Keratinocyte (primary cell): ENCODE measurements at regions not wholly inside any gene's neighbourhood (a gene's known extent, or its start where the extent isn't known, plus 50 kb on each side); places are given as distances from the start of the nearest gene placed in this dataset.

ENCODE experiments used
- DNase-seq: peaks from one replicate; pipeline ENCODE4 v3.0.0-alpha.2; 2011; ENCODE audit warnings: low read depth, missing footprints, low spot score
- FAIRE-seq: peaks from 2 replicates; lab custom pipeline; 2011; peaks lifted over from hg19 to GRCh38; lab: Jason Lieb, UNC
- H2AFZ ChIP-seq: 2 replicates; pipeline ENCODE4 v1.6.0; 2012; ENCODE audit warnings: low read length, control low read depth, inconsistent platforms; ENCODE audit not compliant: control insufficient read depth
- H3K27ac ChIP-seq: 2 replicates; pipeline ENCODE4 v1.5.1; 2011; ENCODE audit warnings: low read length; ENCODE audit not compliant: control insufficient read depth, insufficient read depth
- H3K27me3 ChIP-seq: 3 replicates; pipeline ENCODE4 v1.6.0; 2011; ENCODE audit warnings: low read length; ENCODE audit not compliant: control insufficient read depth, insufficient read depth; ENCODE audit errors: extremely low read depth
- H3K36me3 ChIP-seq, 2 experiments: 2 replicates in 1 of 2; 3 replicates in 1 of 2; pipeline ENCODE4 v1.5.1; 2011; ENCODE audit warnings: low read length in 2 of 2, mild to moderate bottlenecking in 1 of 2; ENCODE audit not compliant: control insufficient read depth in 2 of 2, insufficient read depth in 2 of 2; ENCODE audit errors: extremely low read depth in 1 of 2
- H3K4me1 ChIP-seq: 3 replicates; pipeline ENCODE4 v1.5.1; 2011; ENCODE audit warnings: low read length; ENCODE audit not compliant: control insufficient read depth, insufficient read depth; ENCODE audit errors: extremely low read depth
- H3K4me2 ChIP-seq: 3 replicates; pipeline ENCODE4 v1.6.0; 2011; ENCODE audit warnings: low read depth, low read length; ENCODE audit not compliant: control insufficient read depth, insufficient read depth; ENCODE audit errors: extremely low read depth
- H3K4me3 ChIP-seq, 3 experiments: fragments of 200-600 bp in 1 of 3; sonication (generic) in 1 of 3; 2 replicates in 2 of 3; 3 replicates in 1 of 3; pipeline ENCODE4 v1.5.1; 2011 to 2016; ENCODE audit warnings: low read length in 3 of 3, mild to moderate bottlenecking in 3 of 3, control low read depth in 2 of 3, inconsistent platforms in 1 of 3, low read depth in 1 of 3, mixed read lengths in 1 of 3, mixed run types in 1 of 3, moderate library complexity in 1 of 3; ENCODE audit not compliant: control insufficient read depth in 2 of 3, insufficient read depth in 2 of 3; ENCODE audit errors: extremely low read depth in 1 of 3
- H3K79me2 ChIP-seq: 2 replicates; pipeline ENCODE4 v1.6.0; 2012; ENCODE audit warnings: low read length; ENCODE audit not compliant: control insufficient read depth, insufficient read depth
- H3K9ac ChIP-seq: 3 replicates; pipeline ENCODE4 v1.6.0; 2011; ENCODE audit warnings: low read length; ENCODE audit not compliant: control insufficient read depth, insufficient read depth; ENCODE audit errors: extremely low read depth
- H3K9me1 ChIP-seq: 3 replicates; pipeline ENCODE4 v1.6.0; 2011; ENCODE audit warnings: low read length; ENCODE audit not compliant: control insufficient read depth, insufficient read depth; ENCODE audit errors: extremely low read depth
- H3K9me3 ChIP-seq: 2 replicates; pipeline ENCODE4 v1.5.1; 2012; ENCODE audit warnings: low read depth, low read length; ENCODE audit not compliant: control insufficient read depth
- H4K20me1 ChIP-seq: 3 replicates; pipeline ENCODE4 v1.6.0; 2011; ENCODE audit warnings: low read length; ENCODE audit not compliant: control insufficient read depth, insufficient read depth; ENCODE audit errors: extremely low read depth
- CTCF ChIP-seq, 3 experiments: IDR thresholded peaks in 1 of 3; conservative IDR thresholded peaks in 1 of 3; optimal IDR thresholded peaks in 1 of 3; 2 replicates in 2 of 3; 3 replicates in 1 of 3; pipeline versions ENCODE3 to v1.5.1; 2011; ENCODE audit warnings: low read length in 3 of 3, mild to moderate bottlenecking in 3 of 3, moderate library complexity in 2 of 3, control low read depth in 1 of 3, inconsistent platforms in 1 of 3; ENCODE audit not compliant: insufficient read depth in 2 of 3; ENCODE audit errors: extremely low read depth in 1 of 3
- EZH2 ChIP-seq: IDR thresholded peaks from one replicate; pipeline ENCODE4 v1.6.1; 2012; ENCODE audit warnings: inconsistent platforms, mild to moderate bottlenecking, low read length, moderate library complexity
- dilution Hi-C: fragments of 300-500 bp; cut with MboI; formaldehyde crosslinking; loops from one replicate; pipeline ENCODE4 v1.7.0; 2020; ENCODE audit warnings: low sequenced_read_pairs; ENCODE audit not compliant: extremely low pct_ligation_motif_present

GRCh38 chr2:34998741-34999140 lies 1356.8 kb upstream of the CRIM1 start:
- Histone ChIP-seq H3K9me1 (no peaks in the 10 kb centered on the region), H2AFZ (no peak overlapping the region), H4K20me1 (no peaks in the 10 kb centered on the region), H3K27me3 (no peaks in the 10 kb centered on the region), H3K36me3 (no peaks in the 10 kb centered on the region), H3K4me3 (no peak overlapping the region), H3K9ac (no peak overlapping the region), H3K27ac (no peak overlapping the region), H3K79me2 (no peaks in the 10 kb centered on the region), H3K4me2 (no peak overlapping the region), H3K9me3 (no peaks in the 10 kb centered on the region), H3K4me1 (no peaks in the 10 kb centered on the region)
- dilution Hi-C loops: no loop called here
- TF ChIP-seq EZH2 (no peak), CTCF (optimal IDR thresholded peaks at IDR 0.05 in 1 of 3, IDR thresholded peaks at IDR 0.05 in 1 of 3, conservative IDR thresholded peaks at IDR 0.05 in 1 of 3; ENCODE audit: extremely low read depth in 1 of 3, insufficient read depth in 2 of 3, low read length in 3 of 3) (no peak)
- FAIRE-seq (no peak), DNase-seq (no peak)

- no peak overlapping the region for H3K4me2 ChIP-seq
- H3K36me3 ChIP-seq: no peaks in the 10 kb centered on the region
- no peaks in the 10 kb centered on the region for H4K20me1 ChIP-seq
- DNase-seq (no peak), FAIRE-seq (no peak)
- no peaks in the 10 kb centered on the region for H3K9me3 ChIP-seq
- no peak overlapping the region for H3K4me3 ChIP-seq
- H3K27ac ChIP-seq: no peak overlapping the region
- H2AFZ ChIP-seq: no peak overlapping the region
- H3K9me1 ChIP-seq: no peaks in the 10 kb centered on the region
- H3K9ac ChIP-seq: no peak overlapping the region
- H3K27me3 ChIP-seq: no peaks in the 10 kb centered on the region
- TF ChIP-seq CTCF (optimal IDR thresholded peaks at IDR 0.05 in 1 of 3, IDR thresholded peaks at IDR 0.05 in 1 of 3, conservative IDR thresholded peaks at IDR 0.05 in 1 of 3; ENCODE audit: extremely low read depth in 1 of 3, insufficient read depth in 2 of 3, low read length in 3 of 3) (no peak), EZH2 (no peak)
- H3K4me1 ChIP-seq: no peaks in the 10 kb centered on the region
- H3K79me2 ChIP-seq: no peaks in the 10 kb centered on the region
- dilution Hi-C loops: no loop called here
Measured at GRCh38 chr2:34997779-34998178, 1357.8 kb upstream of the CRIM1 start.
